Suppressor macrophage treated with lipopolysaccharide for 1 hour (primary cell): ENCODE measurements at regions not wholly inside any gene's neighbourhood (a gene's known extent, or its start where the extent isn't known, plus 50 kb on each side); places are given as distances from the start of the nearest gene placed in this dataset.
"Not testable (repeated sequence)": the region's sequence is repeated elsewhere in the genome, so short reads cannot be mapped to it uniquely, and the experiment has no call there.

Experiments
- DNase-seq, 3 donors: peaks; one replicate each; pipeline ENCODE4 v3.0.0-alpha.2; 2020 to 2022

DNA sequence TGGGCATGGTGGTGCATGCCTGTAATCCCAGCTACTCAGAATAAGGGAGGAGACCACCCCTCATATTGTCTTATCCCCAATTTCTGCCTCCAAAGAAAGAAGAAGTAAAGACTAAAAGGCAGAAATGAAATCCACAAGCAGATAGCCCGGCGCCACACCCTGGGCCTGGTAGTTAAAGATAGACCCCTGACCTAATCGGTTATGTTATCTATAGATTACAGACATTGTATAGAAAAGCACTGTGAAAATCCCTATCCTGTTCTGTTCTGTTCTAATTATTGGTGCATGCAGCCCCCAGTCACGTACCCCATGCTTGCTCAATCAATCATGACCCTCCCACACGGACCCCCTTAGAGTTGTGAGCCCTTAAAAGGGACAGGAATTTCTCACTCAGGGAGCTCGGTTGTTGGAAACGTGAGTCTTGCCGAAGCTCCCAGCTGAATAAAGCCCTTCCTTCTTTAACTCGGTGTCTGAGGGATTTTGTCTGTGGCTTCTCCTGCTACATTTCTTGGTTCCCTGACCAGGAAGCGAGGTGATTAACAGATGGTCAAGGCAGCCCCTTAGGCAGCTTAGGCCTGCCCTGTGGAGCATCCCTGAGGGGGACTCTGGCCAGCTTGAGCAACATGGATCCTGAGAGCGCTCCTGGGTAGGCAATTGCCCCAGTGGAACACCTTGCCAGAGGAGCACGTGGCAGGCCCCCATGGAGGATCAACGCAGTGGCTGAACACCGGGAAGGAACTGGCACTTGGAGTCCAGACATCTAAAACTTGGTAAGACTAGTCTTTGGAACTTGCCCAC lies 188.7 kb upstream of the NDUFV2 start:
- not testable (repeated sequence) for DNase-seq

DNA sequence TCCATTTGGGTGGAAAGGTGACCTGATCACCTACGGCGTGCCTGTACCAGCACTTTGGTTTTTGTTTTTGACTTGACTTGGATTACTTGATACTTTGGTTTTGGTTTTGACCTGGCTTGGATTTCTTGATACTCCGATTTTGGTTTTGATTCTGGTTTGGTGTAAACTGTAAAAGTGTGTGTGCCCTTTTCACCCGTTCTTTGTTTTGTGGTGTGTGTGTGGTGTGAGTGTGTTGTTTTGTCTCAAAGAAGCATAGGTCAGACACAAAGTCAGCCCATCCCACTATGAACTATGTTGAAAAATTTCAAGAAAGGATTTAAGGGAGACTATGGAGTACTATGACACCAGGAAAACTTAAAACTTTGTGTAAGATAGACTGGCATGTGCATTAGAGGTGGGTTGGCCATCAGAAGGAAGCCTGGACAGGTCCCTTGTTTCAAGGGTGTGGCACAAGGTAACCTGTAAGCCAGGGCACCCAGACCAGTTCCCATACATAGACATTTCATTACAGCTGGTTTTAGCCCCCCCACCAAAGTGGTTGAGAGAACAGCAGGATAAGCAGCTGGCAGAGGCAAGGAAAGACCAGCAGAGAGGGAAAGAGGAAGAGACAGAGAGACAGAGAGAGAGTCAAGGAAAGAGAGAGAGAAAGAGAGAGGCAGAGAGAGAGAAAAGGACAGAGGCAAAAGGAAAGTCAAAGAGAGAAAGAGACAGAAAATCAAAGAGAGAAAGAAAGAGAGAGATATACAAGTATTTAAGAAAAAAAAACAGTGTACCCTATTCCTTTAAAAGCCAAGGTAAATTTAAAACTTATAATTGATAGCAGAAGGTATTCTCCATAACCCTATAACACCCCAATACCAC lies 187.9 kb upstream of the NDUFV2 start:
- not testable (repeated sequence) for DNase-seq

- DNase-seq = not testable (repeated sequence)
Observed at GRCh38 chr18:8920856-8921787, 181.4 kb upstream of the NDUFV2 start.

- no peak for DNase-seq
Observed at GRCh38 chr18:8926464-8926863, 176.0 kb upstream of the NDUFV2 start.

DNA sequence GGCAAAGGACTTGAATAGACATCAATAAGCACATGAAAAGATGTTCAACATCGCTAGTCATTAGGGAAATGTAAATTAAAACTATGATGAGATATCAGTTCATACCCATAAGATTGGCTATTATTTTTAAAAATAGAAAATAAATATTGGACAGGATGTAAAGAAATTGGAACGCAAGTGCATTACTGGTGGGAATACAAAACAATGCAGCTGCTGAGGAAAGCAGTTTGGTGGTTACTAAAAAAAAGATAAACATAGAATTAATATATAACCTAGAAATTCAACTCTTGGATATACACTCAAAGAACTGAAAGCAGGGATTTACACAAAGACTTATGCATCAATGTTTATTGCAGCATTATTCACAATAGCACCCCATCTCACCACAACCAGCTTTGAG lies 174.5 kb upstream of the NDUFV2 start:
- no peak for DNase-seq

DNA sequence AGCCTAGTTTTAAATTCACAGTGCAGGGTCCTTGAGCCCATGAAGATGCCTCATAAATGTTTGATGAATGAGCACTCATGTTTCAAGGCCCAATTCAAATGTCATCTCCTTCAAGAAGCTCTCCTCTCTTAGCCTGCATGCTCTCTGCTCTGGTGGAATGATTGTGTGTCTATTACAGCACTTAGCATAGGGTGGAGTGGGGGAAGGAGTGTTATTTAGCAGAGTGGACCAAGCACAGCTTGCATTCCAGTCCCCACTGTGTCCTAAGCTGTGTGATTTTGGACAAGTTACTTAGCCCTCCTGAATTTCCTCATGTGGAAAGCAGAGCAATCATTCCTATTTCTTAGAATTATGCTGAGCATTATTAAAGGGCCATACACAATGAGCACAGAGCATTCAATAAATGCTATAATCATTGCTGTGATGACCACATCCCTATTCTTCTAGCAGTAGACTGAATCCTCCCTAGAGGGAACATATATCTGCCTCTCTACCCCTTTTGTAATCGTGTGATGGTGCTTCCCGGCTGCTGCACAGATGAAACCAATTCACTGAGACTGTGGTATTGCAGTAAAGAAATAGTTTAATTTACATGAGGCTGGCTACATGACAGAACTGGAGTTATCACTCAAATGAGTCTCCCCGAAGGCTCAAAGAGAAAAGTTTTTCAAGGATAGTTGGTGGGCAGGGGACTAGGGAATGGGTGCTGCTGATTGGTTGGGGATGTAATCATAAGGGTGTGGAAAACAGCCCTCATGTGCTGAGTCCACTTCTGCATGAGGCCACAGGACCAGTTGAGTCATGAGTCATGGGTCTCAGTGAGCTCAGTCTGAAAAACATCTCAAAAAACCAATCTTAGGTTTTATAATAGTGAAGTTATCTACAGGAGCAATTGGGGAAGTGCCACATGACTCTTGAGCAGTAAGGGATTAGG lies 173.4 kb upstream of the NDUFV2 start:
- peak; percentile 30 to 46 (median 45) for DNase-seq

GRCh38 chr18:8930990-8931616 lies 171.4 kb upstream of the NDUFV2 start:
- no peak for DNase-seq

DNA sequence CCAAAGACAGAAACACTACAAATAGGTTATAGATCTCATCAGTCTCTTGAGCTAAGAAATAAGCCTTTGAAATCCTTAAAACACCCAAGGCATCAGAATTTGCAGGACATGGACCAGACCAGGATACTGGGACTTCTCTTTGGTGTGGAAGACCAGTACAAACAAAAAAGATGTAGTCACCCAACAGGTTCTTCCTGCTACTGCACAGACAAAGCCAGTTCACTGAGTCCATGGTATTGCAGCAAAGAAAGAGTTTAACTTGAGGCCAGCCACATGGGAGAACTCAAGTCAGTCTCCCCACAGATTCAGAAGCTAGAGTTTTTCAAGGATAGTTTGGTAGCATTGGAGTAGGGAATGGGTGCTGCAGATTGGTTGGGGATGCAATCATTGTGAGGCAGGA lies 169.6 kb upstream of the NDUFV2 start:
- DNase-seq = no peak

- DNase-seq = no peak
Observed at GRCh38 chr18:8933714-8934284, 168.7 kb upstream of the NDUFV2 start.

DNA sequence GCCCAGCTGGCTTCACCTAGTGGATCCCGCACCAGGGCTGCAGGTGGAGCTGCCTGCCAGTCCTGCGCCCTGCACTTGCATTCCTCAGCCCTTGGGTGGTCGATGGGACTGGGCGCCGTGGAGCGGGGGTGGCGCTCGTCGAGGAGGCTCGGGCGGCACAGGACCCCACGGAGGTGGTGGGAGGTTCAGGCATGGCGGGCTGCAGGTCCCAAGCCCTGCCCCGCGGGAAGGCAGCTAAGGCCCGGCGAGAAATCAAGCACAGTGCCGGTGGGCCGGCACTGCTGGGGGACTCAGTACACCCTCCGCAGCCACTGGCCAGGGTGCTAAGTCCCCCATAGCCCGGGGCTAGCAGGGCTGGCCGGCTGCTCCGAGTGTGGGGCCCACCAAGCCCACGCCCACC lies 167.2 kb upstream of the NDUFV2 start:
- DNase-seq = not testable (repeated sequence)

GRCh38 chr18:8936619-8937018 lies 165.9 kb upstream of the NDUFV2 start:
- DNase-seq = no peak

- DNase-seq = no peak
Observed at GRCh38 chr18:8937160-8938094, 165.1 kb upstream of the NDUFV2 start.

DNA sequence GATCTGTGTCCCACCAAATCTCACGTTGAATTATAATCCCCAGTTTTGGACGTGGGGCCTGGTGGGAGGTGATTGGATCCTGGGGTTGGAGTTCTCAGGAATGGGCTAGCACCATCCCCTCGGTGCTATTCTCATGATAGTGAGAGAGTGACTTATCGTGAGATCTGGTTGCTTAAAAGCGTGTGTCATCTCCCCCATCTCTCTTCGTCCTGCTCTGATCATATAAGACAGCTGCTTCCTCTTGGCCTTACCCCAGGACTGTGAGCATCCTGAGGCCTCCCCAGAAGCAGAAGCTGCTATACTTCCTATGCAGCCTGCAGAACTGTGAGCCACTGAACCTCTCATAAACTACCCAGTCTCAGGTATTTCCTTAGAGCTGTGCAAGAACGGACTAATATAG lies 163.7 kb upstream of the NDUFV2 start:
- peak; percentile 43 to 46 (median 45) for DNase-seq

DNA sequence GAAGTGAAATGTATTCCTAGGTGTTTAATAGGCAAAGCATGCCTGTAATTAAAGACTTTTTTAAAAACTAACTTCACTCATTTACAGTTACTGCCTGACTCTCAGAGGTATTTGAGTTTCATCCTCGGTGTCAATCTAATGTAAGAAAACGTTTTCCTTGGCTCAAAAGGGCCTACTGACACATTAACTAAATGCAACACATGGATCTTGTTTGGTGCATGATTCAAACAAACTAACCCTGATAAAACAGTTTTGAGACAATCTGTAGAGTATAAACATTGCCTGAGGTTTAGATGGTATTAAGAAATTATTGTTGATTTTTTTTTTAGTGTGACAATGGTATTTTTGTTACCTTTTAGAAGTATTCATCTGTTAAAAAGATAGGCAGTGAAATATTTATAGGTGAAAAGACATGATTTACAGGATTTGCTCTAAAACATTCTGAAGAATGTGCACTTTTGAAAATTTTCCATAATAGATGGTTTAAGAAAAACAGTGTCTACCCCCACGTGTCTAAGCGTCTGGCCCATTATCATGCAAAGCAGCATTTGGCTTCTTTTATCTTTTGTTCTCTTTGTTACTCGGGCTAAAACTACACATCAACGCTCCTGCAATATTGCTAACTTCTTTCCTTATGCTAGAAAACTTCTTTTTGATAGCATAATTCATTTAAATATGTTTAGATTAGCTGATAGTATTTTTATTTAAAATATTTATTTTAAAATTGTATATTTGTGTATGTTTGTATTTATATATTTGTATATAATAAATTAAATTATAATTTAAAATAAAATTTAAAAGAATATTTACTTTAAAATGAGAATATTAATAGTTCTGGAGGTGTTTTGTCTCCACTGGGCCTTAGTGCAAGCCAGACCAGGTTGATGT lies 160.2 kb upstream of the NDUFV2 start:
- DNase-seq = no peak

- peak; percentile 57 to 69 (median 66) for DNase-seq
Observed at GRCh38 chr18:8942909-8943545, 159.5 kb upstream of the NDUFV2 start.

DNA sequence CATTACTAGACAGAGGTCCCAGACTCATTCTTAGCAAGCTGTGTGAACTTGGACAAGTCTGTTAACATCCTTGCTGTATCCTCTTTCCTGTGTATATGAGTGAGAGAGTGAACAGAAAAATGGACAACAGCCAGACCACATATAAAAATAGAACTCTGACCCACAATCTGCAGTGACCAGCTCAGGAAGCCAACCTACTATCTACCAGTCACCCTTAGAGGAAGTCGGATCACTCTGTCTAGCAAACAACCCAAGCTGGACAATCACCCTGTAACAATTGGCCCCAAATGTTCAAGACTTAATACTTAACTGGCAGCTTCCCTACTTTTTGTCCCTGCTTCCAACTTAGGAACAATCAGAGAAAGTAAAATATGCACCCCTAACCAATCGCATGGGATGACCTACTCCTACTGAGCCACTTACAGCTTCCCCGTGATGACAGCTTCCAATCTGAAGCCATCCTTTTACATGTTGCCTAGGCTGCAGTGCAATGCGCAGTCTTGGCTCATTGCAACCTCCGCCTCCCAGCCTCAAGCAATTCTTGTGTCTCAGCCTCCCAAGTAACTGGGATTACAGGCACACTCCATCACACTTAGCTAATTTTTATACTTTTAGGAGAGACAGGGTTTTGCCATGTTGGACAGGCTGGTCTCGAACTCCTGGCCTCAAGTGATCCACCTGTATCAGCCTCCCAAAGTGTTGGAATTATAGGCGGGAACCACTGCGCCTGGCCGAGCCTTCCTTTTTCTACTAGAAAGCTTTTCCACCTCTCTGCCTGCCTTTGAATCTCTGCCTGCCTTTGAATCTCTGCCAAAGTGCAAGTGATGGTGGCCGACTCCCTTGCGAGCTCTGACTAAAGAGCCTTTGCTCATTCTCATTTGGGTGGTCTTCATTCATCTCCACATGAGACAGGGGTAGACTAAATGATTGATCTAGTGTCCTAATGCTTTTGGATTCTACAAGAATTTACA lies 158.3 kb upstream of the NDUFV2 start:
- DNase-seq = peak; percentile 18 to 50 (median 48)

DNA sequence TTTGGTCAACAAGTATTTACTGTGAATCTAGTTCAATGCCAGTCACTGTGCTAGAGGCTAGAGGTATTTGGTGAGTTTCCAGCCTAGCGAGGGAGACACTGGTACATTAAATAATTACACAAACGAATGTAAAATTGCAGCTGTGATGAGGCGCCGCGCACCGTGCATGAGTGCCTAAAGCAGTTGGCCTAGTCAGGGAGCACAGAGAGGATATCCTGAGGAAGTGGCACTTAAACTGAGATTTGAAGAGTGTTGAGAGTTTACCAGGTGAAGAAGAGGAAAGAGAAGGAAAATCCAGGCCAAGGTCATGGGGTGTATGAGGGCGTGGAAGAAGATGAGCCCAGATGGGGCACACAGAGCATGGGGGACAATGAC lies 157.6 kb upstream of the NDUFV2 start:
- DNase-seq = no peak
